Stimulated activated naive B cell treated with anti-CD40 and anti-IgM and Interleukin-4, amounts not matched to agents 10 μg/mL and 1 μg/mL and 100 μg/mL, for 72 hours (primary cell): ENCODE measurements at regions not wholly inside any gene's neighbourhood (a gene's known extent, or its start where the extent isn't known, plus 50 kb on each side); places are given as distances from the start of the nearest gene placed in this dataset.
"Not testable (repeated sequence)": the region's sequence is repeated elsewhere in the genome, so short reads cannot be mapped to it uniquely, and the experiment has no call there.

Experiments
- ATAC-seq, 2 donors: fragments of 150-1000 bp; cut with Tn5 transposase; replicated peaks; 2 replicates each; pipeline ENCODE4 v1.10.0; 2021; ENCODE audit warnings: moderate library complexity in 1 of 2
- DNase-seq: peaks from one replicate; pipeline ENCODE4 v3.0.0; 2021
- H3K27ac Mint-ChIP-seq: one replicate; pipeline ENCODE4 v1.8.0; 2022; ENCODE audit warnings: mild to moderate bottlenecking, mixed read lengths
- H3K27me3 Mint-ChIP-seq, 2 donors: one replicate each; pipeline ENCODE4 v1.8.0; 2022; ENCODE audit warnings: mixed read lengths in 2 of 2
- H3K36me3 Mint-ChIP-seq, 2 donors: one replicate each; pipeline ENCODE4 v1.8.0; 2022; ENCODE audit warnings: mixed read lengths in 2 of 2, mild to moderate bottlenecking in 1 of 2
- H3K4me1 Mint-ChIP-seq, 2 donors: one replicate each; pipeline ENCODE4 v1.8.0; 2022; ENCODE audit warnings: mixed read lengths in 2 of 2, mild to moderate bottlenecking in 1 of 2
- H3K4me3 Mint-ChIP-seq, 2 donors: one replicate each; pipeline ENCODE4 v1.8.0; 2022; ENCODE audit warnings: mild to moderate bottlenecking in 2 of 2, mixed read lengths in 2 of 2, moderate library complexity in 1 of 2
- H3K9me3 Mint-ChIP-seq, 2 donors: one replicate each; pipeline ENCODE4 v1.8.0; 2022; ENCODE audit warnings: mixed read lengths in 2 of 2, mild to moderate bottlenecking in 1 of 2

DNA sequence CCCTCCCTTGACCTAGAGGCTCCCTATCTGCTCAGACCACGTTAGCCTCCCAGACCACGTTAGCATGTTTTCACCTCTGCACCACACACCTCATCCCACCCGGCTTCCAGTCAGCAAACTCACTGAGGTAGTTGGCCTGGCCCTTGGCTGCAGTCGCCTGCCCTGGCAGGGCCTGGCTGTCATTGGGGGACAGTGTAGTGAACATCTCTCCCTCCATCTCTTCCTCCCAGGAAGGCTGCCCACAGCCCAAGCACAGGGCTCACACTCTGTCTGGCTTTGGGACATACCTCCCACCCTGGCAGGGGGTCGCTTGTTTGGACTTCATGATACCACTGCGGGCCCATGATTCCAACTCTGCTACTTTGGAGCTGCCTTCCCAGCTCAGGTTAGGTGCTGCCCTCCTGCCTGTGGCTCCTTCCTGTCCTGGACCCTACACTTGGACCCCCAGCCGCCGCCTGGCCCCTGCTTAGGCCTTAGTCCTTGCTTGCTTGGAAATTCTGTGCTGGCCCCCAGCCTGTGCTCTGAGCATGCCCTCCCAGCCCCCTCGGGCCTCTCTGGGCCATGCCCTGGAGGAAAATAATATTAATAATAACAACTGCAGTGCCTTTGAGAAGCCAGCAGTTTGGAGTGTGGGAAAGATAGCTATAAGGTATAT, 167.7 kb downstream of the COPRS start:
- H3K9me3 Mint-ChIP-seq, result no peaks in the 10 kb centered on the region
- H3K4me3 Mint-ChIP-seq, result no peak overlapping the region
- no peaks in the 10 kb centered on the region for H3K36me3 Mint-ChIP-seq
- no peak overlapping the region for H3K27ac Mint-ChIP-seq
- ATAC-seq (no peak), DNase-seq (no peak)
- H3K4me1 Mint-ChIP-seq, result no peaks in the 10 kb centered on the region
- H3K27me3 Mint-ChIP-seq, result no peaks in the 10 kb centered on the region

DNA sequence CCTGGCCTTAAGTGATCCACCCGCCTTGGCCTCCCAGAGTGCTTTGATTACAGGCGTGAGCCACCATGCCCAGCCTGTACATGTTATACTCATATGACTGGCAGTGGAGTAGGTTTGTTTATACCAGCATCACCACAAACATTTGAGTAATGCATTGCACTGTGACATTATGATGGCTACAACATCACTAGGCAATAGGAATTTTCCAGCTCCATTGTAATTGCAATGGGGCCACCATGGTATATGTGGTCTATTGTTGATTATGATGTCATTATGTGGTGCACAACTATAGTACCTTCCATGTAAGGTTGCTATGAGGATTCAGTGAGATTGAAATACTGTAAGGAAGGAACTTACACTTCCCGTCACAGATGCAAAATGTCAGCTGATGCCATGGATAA, 168.9 kb downstream of the COPRS start:
- no peaks in the 10 kb centered on the region for H3K9me3 Mint-ChIP-seq
- no peaks in the 10 kb centered on the region for H3K27me3 Mint-ChIP-seq
- no peak for DNase-seq
- no peak overlapping the region for H3K4me3 Mint-ChIP-seq
- H3K27ac Mint-ChIP-seq, result no peak overlapping the region
- H3K36me3 Mint-ChIP-seq, result no peaks in the 10 kb centered on the region
- no peak for ATAC-seq
- H3K4me1 Mint-ChIP-seq, result peaks cover 0 to 3% of the 10 kb centered on the region in 2 donors

DNA sequence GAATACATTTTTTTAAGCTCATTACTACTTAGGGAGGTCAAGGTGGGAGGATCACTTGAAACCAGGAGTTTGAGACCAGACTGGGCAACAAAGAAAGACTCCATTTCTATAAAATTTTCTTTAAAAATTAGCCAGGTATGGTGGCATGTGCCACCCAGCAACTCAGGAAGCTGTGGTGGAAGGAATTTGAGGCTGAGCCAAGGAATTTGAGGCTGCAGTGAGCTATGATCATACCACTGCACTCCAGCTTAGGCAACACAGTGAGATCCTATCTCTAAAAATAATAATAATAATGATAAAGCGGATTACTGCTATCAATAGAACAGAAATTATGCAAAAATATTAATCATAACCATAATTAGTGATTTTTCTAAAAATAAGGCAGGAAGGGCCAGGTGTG, 170.3 kb downstream of the COPRS start:
- Mint-ChIP-seq H3K9me3 (no peaks in the 10 kb centered on the region), H3K27ac (no peak overlapping the region), H3K4me1 (peaks cover 4 to 10% of the 10 kb centered on the region in 2 donors), H3K4me3 (no peak overlapping the region), H3K36me3 (no peaks in the 10 kb centered on the region), H3K27me3 (peaks cover 0 to 9% of the 10 kb centered on the region in 2 donors)
- no peak for ATAC-seq
- DNase-seq, result no peak

DNA sequence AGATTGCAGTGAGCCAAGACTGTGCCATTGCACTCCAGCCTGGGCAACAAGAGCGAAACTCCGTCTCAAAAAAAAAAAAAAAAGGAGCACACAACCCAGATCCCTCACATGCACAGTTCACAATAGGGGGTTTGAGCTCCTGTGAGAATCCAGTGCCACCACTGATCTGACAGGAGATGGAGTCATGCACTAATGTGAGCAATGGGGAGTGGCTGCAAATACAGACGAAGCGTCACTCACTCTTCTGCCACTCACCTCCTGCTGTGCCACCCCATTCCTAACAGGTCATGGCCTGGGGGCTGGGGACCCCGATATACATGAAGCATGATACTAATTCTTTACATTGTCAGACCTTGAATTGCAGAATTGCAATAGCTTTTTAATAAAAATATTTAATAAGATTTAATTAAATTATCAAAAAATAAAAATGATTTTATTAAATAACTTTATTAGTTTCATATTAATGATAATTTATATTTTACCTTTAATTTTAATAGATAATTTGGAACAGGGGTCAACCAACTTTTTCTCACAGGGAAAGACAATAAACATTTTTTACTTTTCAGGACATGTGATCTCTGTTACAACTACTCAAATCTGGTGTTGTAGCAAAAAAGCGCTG, 171.4 kb downstream of the COPRS start:
- peaks cover 4 to 10% of the 10 kb centered on the region in 2 donors for H3K4me1 Mint-ChIP-seq
- DNase-seq, result no peak

DNA sequence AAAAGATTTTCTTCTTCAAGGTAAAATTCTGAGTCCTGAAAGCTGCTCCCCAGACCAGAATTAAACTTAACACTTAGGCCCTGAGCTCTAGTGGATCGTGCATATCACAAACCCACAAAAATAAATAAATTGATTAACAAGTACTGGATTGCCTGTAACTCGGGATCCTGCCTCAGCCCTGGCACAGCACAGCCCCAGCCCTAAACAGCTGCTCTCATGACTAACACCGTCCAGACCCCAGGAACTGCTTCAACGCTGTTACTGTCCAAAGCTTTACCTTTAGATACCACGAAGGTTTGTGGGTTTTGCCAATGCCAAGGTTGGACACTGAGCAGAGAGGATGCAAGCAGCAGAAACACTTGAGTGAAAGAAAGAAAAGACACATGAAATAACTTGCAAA, 172.5 kb downstream of the COPRS start:
- H3K36me3 Mint-ChIP-seq, result no peaks in the 10 kb centered on the region
- H3K4me3 Mint-ChIP-seq, result no peak overlapping the region
- H3K27ac Mint-ChIP-seq, result no peak overlapping the region
- peaks cover 5 to 11% of the 10 kb centered on the region in 2 donors for H3K27me3 Mint-ChIP-seq
- DNase-seq (no peak), ATAC-seq (no peak)
- peaks cover 4 to 10% of the 10 kb centered on the region in 2 donors for H3K4me1 Mint-ChIP-seq
- H3K9me3 Mint-ChIP-seq, result no peaks in the 10 kb centered on the region

More for the DNA sequence above, 171.4 kb downstream of the COPRS start:
- no peak for ATAC-seq
- Mint-ChIP-seq H3K27ac (no peak overlapping the region), H3K36me3 (no peaks in the 10 kb centered on the region), H3K4me3 (no peak overlapping the region), H3K9me3 (no peaks in the 10 kb centered on the region), H3K27me3 (peaks cover 1 to 11% of the 10 kb centered on the region in 2 donors)

DNA sequence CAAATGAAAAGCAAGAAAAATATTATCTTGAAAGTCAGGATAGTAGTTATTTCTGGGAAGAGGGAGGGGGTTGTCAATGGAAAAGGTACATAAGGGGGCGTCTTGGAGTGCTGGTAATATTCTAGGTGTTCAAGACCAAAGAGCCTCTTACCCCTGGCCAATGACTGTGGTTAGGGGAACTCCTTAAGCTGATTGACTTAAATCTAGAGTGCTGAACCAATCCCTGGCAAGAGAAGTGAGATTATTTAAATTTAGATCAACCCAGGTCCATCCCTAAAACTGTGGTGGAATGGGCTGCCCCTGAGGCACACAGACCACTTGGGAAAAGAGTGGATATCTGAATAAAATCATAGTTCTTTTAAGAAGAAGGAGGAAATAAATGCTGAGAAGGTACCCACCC, 174.1 kb downstream of the COPRS start:
- no peak for DNase-seq
- H3K27me3 Mint-ChIP-seq, result peaks cover 12 to 19% of the 10 kb centered on the region in 2 donors
- no peak for ATAC-seq
- no peaks in the 10 kb centered on the region for H3K9me3 Mint-ChIP-seq
- no peak overlapping the region for H3K27ac Mint-ChIP-seq
- no peak overlapping the region for H3K4me3 Mint-ChIP-seq
- peaks cover 0 to 5% of the 10 kb centered on the region in 2 donors for H3K36me3 Mint-ChIP-seq
- H3K4me1 Mint-ChIP-seq, result peaks cover 11 to 18% of the 10 kb centered on the region in 2 donors

DNA sequence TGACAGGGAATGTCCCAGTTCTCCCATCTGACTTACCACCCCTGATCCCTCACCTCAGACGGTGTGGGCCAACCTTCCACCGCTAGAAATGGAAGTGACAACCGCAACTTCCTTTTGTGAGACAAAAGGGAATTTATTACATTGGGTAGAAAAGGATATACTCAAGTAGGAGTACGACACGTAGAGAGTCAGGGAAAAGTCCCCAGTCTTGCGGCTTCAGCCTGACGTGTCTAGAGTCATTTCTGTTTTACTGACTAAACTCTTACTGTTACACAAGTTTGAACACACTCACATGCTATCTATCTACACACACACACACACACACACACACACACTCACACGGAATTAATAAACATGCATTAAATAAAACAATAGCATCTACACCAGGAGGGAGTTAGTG, 178.9 kb downstream of the COPRS start:
- peak overlapping the region; percentile 11 to 61 for H3K4me3 Mint-ChIP-seq
- H3K36me3 Mint-ChIP-seq, result peaks cover 0 to 5% of the 10 kb centered on the region in 2 donors
- DNase-seq (peak; percentile 75), ATAC-seq (peak; percentile 94 to 95)
- H3K27me3 Mint-ChIP-seq, result peaks cover 27 to 37% of the 10 kb centered on the region in 2 donors
- H3K4me1 Mint-ChIP-seq, result peaks cover 12 to 19% of the 10 kb centered on the region in 2 donors
- no peaks in the 10 kb centered on the region for H3K9me3 Mint-ChIP-seq
- peak overlapping the region; percentile 86 for H3K27ac Mint-ChIP-seq

DNA sequence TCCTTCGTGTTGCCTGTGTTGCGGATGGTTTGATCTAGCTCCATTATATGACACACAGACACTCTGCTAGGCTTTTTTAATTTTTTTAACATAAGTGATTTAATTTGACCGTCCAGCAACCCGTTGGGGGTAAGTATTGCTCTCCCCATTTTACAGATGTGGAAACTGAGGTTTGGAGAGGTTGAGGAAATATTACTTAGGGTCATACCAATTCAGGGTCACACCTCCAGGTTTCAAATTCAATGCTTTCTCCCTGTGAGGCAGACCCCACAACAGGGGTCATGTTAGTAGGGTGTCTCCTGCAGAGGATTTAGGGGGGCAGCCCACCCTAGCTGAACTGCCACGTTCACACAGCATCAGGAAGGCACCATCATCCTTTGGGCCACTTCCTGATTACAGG, 179.4 kb downstream of the COPRS start:
- no peak overlapping the region for H3K4me3 Mint-ChIP-seq
- no peak for DNase-seq
- H3K36me3 Mint-ChIP-seq, result peaks cover 0 to 5% of the 10 kb centered on the region in 2 donors
- H3K9me3 Mint-ChIP-seq, result no peaks in the 10 kb centered on the region
- H3K27ac Mint-ChIP-seq, result peak overlapping the region; percentile 86
- peaks cover 31 to 41% of the 10 kb centered on the region in 2 donors for H3K27me3 Mint-ChIP-seq
- peaks cover 11 to 15% of the 10 kb centered on the region in 2 donors for H3K4me1 Mint-ChIP-seq
- no peak for ATAC-seq

DNA sequence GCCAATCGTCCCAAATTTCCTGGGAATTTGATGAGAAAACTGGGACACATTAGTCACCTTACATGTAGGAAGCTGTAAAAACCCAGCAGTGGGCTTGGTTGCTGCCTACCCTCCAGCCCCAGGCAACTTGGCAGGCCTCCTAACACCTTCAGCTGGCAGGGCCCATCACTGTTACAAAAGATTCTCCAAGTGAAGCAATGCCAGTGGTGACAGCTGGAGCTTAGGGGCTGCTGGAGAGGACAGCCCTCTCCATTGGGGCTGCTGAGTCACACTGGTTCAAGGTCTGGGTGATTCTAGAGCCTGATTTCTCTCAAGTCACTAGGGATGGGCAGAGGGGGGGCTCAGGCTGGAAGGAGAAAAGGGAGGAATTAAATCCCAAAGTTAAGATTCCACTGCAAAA, 180.6 kb downstream of the COPRS start:
- H3K4me3 Mint-ChIP-seq, result no peak overlapping the region
- DNase-seq (no peak), ATAC-seq (no peak)
- H3K36me3 Mint-ChIP-seq, result peaks cover 0 to 5% of the 10 kb centered on the region in 2 donors
- H3K27ac Mint-ChIP-seq, result no peak overlapping the region
- peaks cover 40 to 41% of the 10 kb centered on the region in 2 donors for H3K27me3 Mint-ChIP-seq
- peaks cover 10 to 12% of the 10 kb centered on the region in 2 donors for H3K4me1 Mint-ChIP-seq
- no peaks in the 10 kb centered on the region for H3K9me3 Mint-ChIP-seq

DNA sequence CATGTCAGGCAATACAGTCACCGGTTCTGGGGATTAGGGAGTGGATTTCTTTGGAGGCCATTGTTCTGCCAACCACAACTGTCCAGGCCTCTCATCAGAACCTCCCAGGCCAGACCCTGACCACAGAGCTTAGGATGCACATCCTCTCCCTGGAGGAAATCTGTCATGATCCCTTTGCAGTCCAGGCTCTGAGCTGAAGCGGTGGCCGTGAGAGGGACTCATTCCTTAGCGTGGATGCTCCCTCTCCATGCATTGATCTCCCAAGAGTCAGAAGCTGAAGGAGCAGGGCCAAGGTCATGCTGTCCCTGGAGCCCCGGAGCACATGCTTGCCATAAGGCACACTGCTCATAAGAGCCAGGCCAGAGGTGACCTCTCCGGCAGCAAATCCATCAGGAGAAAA, 181.4 kb downstream of the COPRS start:
- Mint-ChIP-seq H3K9me3 (no peaks in the 10 kb centered on the region), H3K4me1 (peaks cover 10 to 12% of the 10 kb centered on the region in 2 donors), H3K4me3 (no peak overlapping the region), H3K27ac (no peak overlapping the region), H3K27me3 (peaks cover 47% of the 10 kb centered on the region in 2 donors), H3K36me3 (peaks cover 0 to 5% of the 10 kb centered on the region in 2 donors)
- no peak for DNase-seq
- no peak for ATAC-seq

DNA sequence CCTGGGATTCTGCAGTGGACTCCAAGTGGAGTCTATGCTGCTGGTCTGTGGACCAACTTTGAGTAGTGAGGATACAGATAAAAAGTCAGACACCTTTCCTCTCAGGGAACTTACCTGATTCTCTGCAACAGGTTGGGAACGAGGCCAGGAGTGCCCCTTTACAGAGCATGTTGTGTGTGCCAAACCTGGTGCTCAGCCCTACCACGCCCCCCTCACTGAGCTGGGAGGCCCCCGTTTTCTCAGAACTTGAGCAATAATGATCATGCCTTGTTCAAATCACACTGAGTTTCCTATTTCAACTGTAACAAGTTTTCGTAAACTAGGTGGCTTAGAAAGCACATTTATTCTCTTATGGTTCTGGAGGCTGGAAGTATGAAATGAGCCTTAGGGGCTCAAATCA, 182.0 kb downstream of the COPRS start:
- ATAC-seq (no peak), DNase-seq (no peak)
- H3K27me3 Mint-ChIP-seq, result peaks cover 49 to 53% of the 10 kb centered on the region in 2 donors
- no peaks in the 10 kb centered on the region for H3K9me3 Mint-ChIP-seq
- H3K4me3 Mint-ChIP-seq, result no peak overlapping the region
- H3K36me3 Mint-ChIP-seq, result peaks cover 0 to 5% of the 10 kb centered on the region in 2 donors
- no peak overlapping the region for H3K27ac Mint-ChIP-seq
- peaks cover 10 to 12% of the 10 kb centered on the region in 2 donors for H3K4me1 Mint-ChIP-seq

DNA sequence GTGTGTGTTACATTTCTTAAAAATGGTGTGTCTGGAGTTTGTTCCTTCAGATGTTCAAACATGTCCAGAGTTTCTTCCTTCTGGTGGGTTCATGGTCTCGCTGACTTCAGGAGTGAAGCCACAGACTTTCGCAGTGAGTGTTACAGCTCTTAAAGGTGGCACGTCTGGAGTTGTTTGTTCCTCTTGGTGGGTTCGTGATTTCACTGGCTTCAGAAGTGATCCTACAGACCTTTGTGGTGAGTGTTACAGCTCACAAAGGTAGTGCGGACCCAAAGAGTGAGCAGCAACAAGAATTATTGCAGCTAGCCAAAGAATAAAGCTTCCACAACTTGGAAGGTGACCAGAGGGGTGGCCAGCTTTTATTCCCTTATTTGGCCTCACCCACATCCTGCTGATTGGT, 183.7 kb downstream of the COPRS start:
- H3K4me1 Mint-ChIP-seq, H3K4me3 Mint-ChIP-seq, H3K36me3 Mint-ChIP-seq, H3K9me3 Mint-ChIP-seq, DNase-seq, ATAC-seq, H3K27ac Mint-ChIP-seq: not testable (repeated sequence)
- H3K27me3 Mint-ChIP-seq, result peaks cover 53 to 62% of the 10 kb centered on the region in 2 donors

DNA sequence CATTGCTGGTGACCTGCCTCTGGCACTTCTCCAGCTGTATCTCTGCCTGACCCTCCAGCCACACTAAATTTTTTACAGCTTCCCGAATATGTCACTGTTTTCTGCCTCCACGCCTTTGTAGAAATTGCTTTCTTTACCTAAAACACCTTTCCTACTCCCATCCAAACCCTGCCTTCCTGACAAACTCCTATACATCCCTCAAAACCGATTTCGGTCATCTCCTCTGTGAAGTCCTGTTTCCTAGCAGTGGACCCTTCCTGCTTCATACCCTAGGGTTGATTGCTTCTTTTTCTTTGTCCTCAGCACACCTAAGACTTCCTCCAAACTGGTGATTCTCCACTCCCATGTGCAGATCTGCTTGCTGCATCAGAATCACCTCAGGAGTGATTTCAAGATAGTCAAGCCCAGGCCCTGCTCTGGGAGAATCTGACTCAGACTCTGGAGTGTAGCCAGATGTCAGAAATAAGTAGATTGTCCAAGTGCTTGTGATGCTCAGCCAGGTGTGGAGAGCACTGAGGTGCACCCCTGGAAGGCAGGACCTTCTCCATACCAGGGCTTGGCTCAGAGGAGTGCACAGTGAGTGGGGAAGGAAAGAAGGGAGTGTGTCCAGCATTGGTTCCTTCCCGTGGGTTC, 184.2 kb downstream of the COPRS start:
- H3K27ac Mint-ChIP-seq, result no peak overlapping the region
- H3K36me3 Mint-ChIP-seq, result no peaks in the 10 kb centered on the region
- DNase-seq, result no peak
- peak in 1 of 2 donors; percentile 38 for ATAC-seq
- H3K27me3 Mint-ChIP-seq, result peaks cover 47 to 57% of the 10 kb centered on the region in 2 donors
- H3K4me1 Mint-ChIP-seq, result peaks cover 3 to 4% of the 10 kb centered on the region in 2 donors
- peaks cover 0 to 3% of the 10 kb centered on the region in 2 donors for H3K9me3 Mint-ChIP-seq
- no peak overlapping the region for H3K4me3 Mint-ChIP-seq

DNA sequence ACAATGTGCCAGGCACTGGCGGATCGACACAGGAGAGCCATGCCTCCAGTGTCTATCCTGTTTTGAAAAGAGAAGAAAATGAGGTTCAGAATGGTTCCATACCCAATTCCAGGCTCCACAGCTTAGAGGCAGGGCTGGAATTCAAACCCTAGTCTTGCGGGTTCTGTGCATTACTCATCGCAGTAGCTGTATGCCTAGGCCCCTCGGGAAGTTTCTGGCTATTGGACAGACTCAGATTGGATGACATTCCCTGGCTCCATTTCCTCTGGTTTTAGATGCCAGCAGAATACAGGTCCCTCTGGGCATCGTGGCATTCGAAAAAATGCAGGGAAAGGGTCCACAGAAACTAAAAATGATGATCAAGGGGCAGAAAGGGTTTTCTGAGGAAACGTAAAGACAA, 184.7 kb downstream of the COPRS start:
- no peak for ATAC-seq
- H3K9me3 Mint-ChIP-seq, result peaks cover 0 to 3% of the 10 kb centered on the region in 2 donors
- peaks cover 52 to 54% of the 10 kb centered on the region in 2 donors for H3K27me3 Mint-ChIP-seq
- peaks cover 0 to 2% of the 10 kb centered on the region in 2 donors for H3K4me1 Mint-ChIP-seq
- no peak overlapping the region for H3K27ac Mint-ChIP-seq
- no peaks in the 10 kb centered on the region for H3K36me3 Mint-ChIP-seq
- no peak for DNase-seq
- no peak overlapping the region for H3K4me3 Mint-ChIP-seq

DNA sequence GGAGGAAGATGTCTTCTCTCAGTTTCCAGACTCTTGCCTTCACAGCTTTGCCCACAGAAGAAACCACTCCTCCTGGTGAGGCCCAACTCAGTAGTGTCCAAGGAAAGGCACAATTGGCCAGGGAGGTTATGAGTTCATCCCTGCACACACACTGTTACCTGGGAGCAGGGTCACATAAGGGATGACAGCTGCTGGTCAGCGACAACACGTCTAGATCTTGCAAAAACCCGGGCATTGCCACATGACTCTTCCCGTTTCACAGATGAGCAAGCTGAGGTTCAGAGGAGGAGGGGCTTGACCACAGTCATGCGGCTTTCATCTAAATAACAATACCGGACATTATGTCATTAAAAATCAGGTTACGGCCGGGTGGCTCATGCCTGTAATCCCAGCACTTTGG, 186.0 kb downstream of the COPRS start:
- ATAC-seq (no peak), DNase-seq (no peak)
- Mint-ChIP-seq H3K4me3 (no peak overlapping the region), H3K27ac (no peak overlapping the region), H3K36me3 (no peaks in the 10 kb centered on the region), H3K27me3 (peaks cover 57 to 58% of the 10 kb centered on the region in 2 donors), H3K4me1 (peaks cover 0 to 2% of the 10 kb centered on the region in 2 donors), H3K9me3 (peaks cover 0 to 3% of the 10 kb centered on the region in 2 donors)
